WTC11 (cell line): ENCODE measurements at regions not wholly inside any gene's neighbourhood (a gene's known extent, or its start where the extent isn't known, plus 50 kb on each side); places are given as distances from the start of the nearest gene placed in this dataset.

ENCODE experiments used
- ATAC-seq: fragments of 200-7000 bp; cut with Tn5 transposase; 2 replicates; pipeline ENCODE4 v1.10.0; 2021; ENCODE audit warnings: mild to moderate bottlenecking, moderate library complexity
- CTCF ChIA-PET: fragments of 300-600 bp; sonication (Branson Sonifier 250); formaldehyde crosslinking; loops from one replicate; lab custom pipeline; 2021; ENCODE audit warnings: antibody characterized with exemption; lab: Charles Lee
- POLR2A ChIA-PET: fragments of 350-600 bp; sonication (Branson Sonifier 250); formaldehyde crosslinking; loops from one replicate; lab custom pipeline; 2021; ENCODE audit warnings: antibody characterized with exemption; lab: Charles Lee
- DNase-seq: peaks from one replicate; pipeline ENCODE4 v3.0.0; 2021; ENCODE audit warnings: low spot score
- H3K27ac Mint-ChIP-seq: 2 replicates; pipeline ENCODE4 v1.8.0; 2021; ENCODE audit warnings: mixed read lengths
- H3K27me3 Mint-ChIP-seq: 2 replicates; pipeline ENCODE4 v1.8.0; 2021; ENCODE audit warnings: low read depth, mild to moderate bottlenecking, moderate library complexity, mixed read lengths
- H3K36me3 Mint-ChIP-seq: 2 replicates; pipeline ENCODE4 v1.8.0; 2021; ENCODE audit warnings: mixed read lengths
- H3K4me1 Mint-ChIP-seq: 2 replicates; pipeline ENCODE4 v1.8.0; 2022; ENCODE audit warnings: mixed read lengths
- H3K4me3 Mint-ChIP-seq: 2 replicates; pipeline ENCODE4 v1.8.0; 2021; ENCODE audit warnings: mild to moderate bottlenecking, moderate library complexity, mixed read lengths
- H3K9me3 Mint-ChIP-seq: 2 replicates; pipeline ENCODE4 v1.8.0; 2021; ENCODE audit warnings: mixed read lengths
- AFF4 ChIP-seq: sonication (generic); formaldehyde crosslinking; IDR thresholded peaks from 2 replicates; pipeline ENCODE4 v1.8.1; 2023; ENCODE audit warnings: mild to moderate bottlenecking, missing genetic modification reagents, borderline replicate concordance
- ATF3 ChIP-seq: sonication (generic); formaldehyde crosslinking; conservative IDR thresholded peaks from 2 replicates; pipeline ENCODE4 v1.8.1; 2022; ENCODE audit warnings: mild to moderate bottlenecking, missing genetic modification reagents
- CTCF ChIP-seq: fragments of 200-600 bp; IDR thresholded peaks from 2 replicates; pipeline ENCODE4 v1.8.0; 2022; ENCODE audit warnings: antibody characterized with exemption
- E2F1 ChIP-seq: sonication (generic); formaldehyde crosslinking; IDR thresholded peaks from 2 replicates; pipeline ENCODE4 v1.8.0; 2022; ENCODE audit warnings: mild to moderate bottlenecking, missing genetic modification reagents
- E2F4 ChIP-seq: sonication (generic); formaldehyde crosslinking; IDR thresholded peaks from 2 replicates; pipeline ENCODE4 v1.8.1; 2022; ENCODE audit warnings: low read depth, mild to moderate bottlenecking, moderate library complexity, missing genetic modification reagents, borderline replicate concordance
- EMX1 ChIP-seq: fragments of 250-450 bp; sonication (Bioruptor Pico); IDR thresholded peaks from 2 replicates; pipeline ENCODE4 v1.8.0; 2021; ENCODE audit warnings: mild to moderate bottlenecking
- ETV6 ChIP-seq: sonication (generic); formaldehyde crosslinking; IDR thresholded peaks from 2 replicates; pipeline ENCODE4 v1.8.1; 2022; ENCODE audit warnings: mild to moderate bottlenecking, missing genetic modification reagents
- FOXK1 ChIP-seq: sonication (generic); formaldehyde crosslinking; IDR thresholded peaks from 2 replicates; pipeline ENCODE4 v1.8.0; 2022; ENCODE audit warnings: mild to moderate bottlenecking, moderate library complexity, missing genetic modification reagents
- FOXP1 ChIP-seq: sonication (generic); formaldehyde crosslinking; IDR thresholded peaks from 2 replicates; pipeline ENCODE4 v1.8.0; 2022; ENCODE audit warnings: missing genetic modification reagents, mild to moderate bottlenecking, moderate library complexity, borderline replicate concordance
- GTF2I ChIP-seq: fragments of 250-450 bp; sonication (Bioruptor Pico); conservative IDR thresholded peaks from 2 replicates; pipeline ENCODE4 v1.4.0; 2021; ENCODE audit warnings: mild to moderate bottlenecking
- HMGXB4 ChIP-seq: sonication (generic); formaldehyde crosslinking; IDR thresholded peaks from 2 replicates; pipeline ENCODE4 v1.8.1; 2023; ENCODE audit warnings: mild to moderate bottlenecking, moderate library complexity, missing genetic modification reagents
- IRF1 ChIP-seq: sonication (generic); formaldehyde crosslinking; IDR thresholded peaks from 2 replicates; pipeline ENCODE4 v1.8.0; 2023; ENCODE audit warnings: missing genetic modification reagents
- IRF2 ChIP-seq: sonication (generic); formaldehyde crosslinking; IDR thresholded peaks from 2 replicates; pipeline ENCODE4 v1.8.0; 2022; ENCODE audit warnings: low read depth, missing genetic modification reagents, borderline replicate concordance
- JAZF1 ChIP-seq: fragments of 250-450 bp; sonication (Bioruptor Pico); IDR thresholded peaks from 2 replicates; pipeline ENCODE4 v1.9.0; 2021; ENCODE audit warnings: moderate library complexity, mild to moderate bottlenecking, inconsistent platforms
- MXD4 ChIP-seq: fragments of 250-450 bp; sonication (Bioruptor Pico); IDR thresholded peaks from 2 replicates; pipeline ENCODE4 v1.8.0; 2021; ENCODE audit warnings: mild to moderate bottlenecking, moderate library complexity, borderline replicate concordance
- NFYB ChIP-seq: sonication (generic); formaldehyde crosslinking; conservative IDR thresholded peaks from 2 replicates; pipeline ENCODE4 v1.8.0; 2022; ENCODE audit warnings: low read depth, missing genetic modification reagents
- OVOL2 ChIP-seq: fragments of 250-450 bp; sonication (Bioruptor Pico); IDR thresholded peaks from 2 replicates; pipeline ENCODE4 v1.9.0; 2021; ENCODE audit warnings: mild to moderate bottlenecking, borderline replicate concordance
- PRRX2 ChIP-seq: fragments of 250-450 bp; sonication (Bioruptor Pico); IDR thresholded peaks from 2 replicates; pipeline ENCODE4 v1.8.0; 2021; ENCODE audit warnings: mild to moderate bottlenecking
- RORB ChIP-seq: fragments of 250-450 bp; sonication (Bioruptor Pico); IDR thresholded peaks from 2 replicates; pipeline ENCODE4 v1.9.0; 2021; ENCODE audit warnings: mild to moderate bottlenecking
- SOX15 ChIP-seq: fragments of 250-450 bp; sonication (Bioruptor Pico); IDR thresholded peaks from 2 replicates; pipeline ENCODE4 v1.9.0; 2021; ENCODE audit warnings: mild to moderate bottlenecking
- SP1 ChIP-seq: sonication (generic); formaldehyde crosslinking; conservative IDR thresholded peaks from 2 replicates; pipeline ENCODE4 v1.8.1; 2022; ENCODE audit warnings: missing genetic modification reagents
- STAT6 ChIP-seq: sonication (generic); formaldehyde crosslinking; conservative IDR thresholded peaks from 2 replicates; pipeline ENCODE4 v1.8.1; 2023; ENCODE audit warnings: mild to moderate bottlenecking, low read depth, missing genetic modification reagents, moderate library complexity
- TCF7 ChIP-seq: sonication (generic); formaldehyde crosslinking; IDR thresholded peaks from 2 replicates; pipeline ENCODE4 v1.8.0; 2022; ENCODE audit warnings: mild to moderate bottlenecking, low read depth, missing genetic modification reagents, moderate library complexity
- ZNF232 ChIP-seq: sonication (generic); formaldehyde crosslinking; IDR thresholded peaks from 2 replicates; pipeline ENCODE4 v1.8.0; 2022; ENCODE audit warnings: mild to moderate bottlenecking, missing genetic modification reagents

- no peaks in the 10 kb centered on the region for H3K27me3 Mint-ChIP-seq
- no peak for DNase-seq
- H3K9me3 Mint-ChIP-seq: peaks cover 15% of the 10 kb centered on the region
- no peak overlapping the region for H3K4me3 Mint-ChIP-seq
- CTCF ChIA-PET: no interaction called here
- POLR2A ChIA-PET: no interaction called here
- TF ChIP-seq RORB (no peak), FOXK1 (CRISPR knock-in tag) (no peak), IRF2 (CRISPR knock-in tag) (no peak), NFYB (CRISPR knock-in tag) (no peak), ATF3 (no peak), IRF1 (no peak), PRRX2 (no peak), ZNF232 (CRISPR knock-in tag) (no peak), STAT6 (CRISPR knock-in tag) (no peak), OVOL2 (CRISPR knock-in tag) (no peak), HMGXB4 (CRISPR knock-in tag) (no peak), FOXP1 (CRISPR knock-in tag) (no peak), MXD4 (CRISPR knock-in tag) (no peak), TCF7 (no peak), ETV6 (no peak), EMX1 (CRISPR knock-in tag) (no peak), E2F1 (CRISPR knock-in tag) (no peak)
- TF ChIP-seq, all 79 proteins: peak for 0
- H3K4me1 Mint-ChIP-seq: peaks cover 5% of the 10 kb centered on the region
- H3K36me3 Mint-ChIP-seq: peaks cover 13% of the 10 kb centered on the region
- peak; percentile 60 for ATAC-seq
- no peak overlapping the region for H3K27ac Mint-ChIP-seq
Measured at GRCh38 chr10:129253161-129253864, 213.7 kb upstream of the MGMT start.

- CTCF ChIA-PET: no interaction called here
- TF ChIP-seq CTCF: no peak
- TF ChIP-seq GTF2I (CRISPR knock-in tag): no peak
- no peak for TF ChIP-seq FOXP1 (CRISPR knock-in tag)
- no peak for TF ChIP-seq AFF4 (CRISPR knock-in tag)
- TF ChIP-seq SOX15 (CRISPR knock-in tag): no peak
- no peak for TF ChIP-seq E2F4
- TF ChIP-seq SP1 (CRISPR knock-in tag): no peak
- TF ChIP-seq JAZF1 (CRISPR knock-in tag): no peak
- DNase-seq (no peak), ATAC-seq (peak; percentile 41)
- Mint-ChIP-seq H3K4me1 (peaks cover 5% of the 10 kb centered on the region), H3K9me3 (peaks cover 15% of the 10 kb centered on the region), H3K27ac (no peak overlapping the region), H3K36me3 (peaks cover 13% of the 10 kb centered on the region), H3K4me3 (no peak overlapping the region), H3K27me3 (no peaks in the 10 kb centered on the region)
- POLR2A ChIA-PET: no interaction called here
Measured at GRCh38 chr10:129253865-129254179, 213.2 kb upstream of the MGMT start.
